ENCODE measurements at regions not wholly inside any gene's neighbourhood (a gene's known extent, or its start where the extent isn't known, plus 50 kb on each side); places are given as distances from the start of the nearest gene placed in this dataset.

- TF ChIP-seq CTCF (IDR thresholded peaks at IDR 0.05; ENCODE audit: poor library complexity) (no peak), EZH2 (IDR thresholded peaks at IDR 0.05; ENCODE audit: borderline replicate concordance) (no peak), EZH2phosphoT487 (IDR thresholded peaks at IDR 0.05; ENCODE audit: low read depth, severe bottlenecking, unreplicated experiment) (no peak)
Measured at GRCh38 chr6:23731609-23732008, 394.4 kb upstream of the NRSN1 start.
